ENCODE measurements at regions not wholly inside any gene's neighbourhood (a gene's known extent, or its start where the extent isn't known, plus 50 kb on each side); places are given as distances from the start of the nearest gene placed in this dataset.

GRCh38 chr14:97832776-97833175, 1035.6 kb downstream of the VRK1 start:
- DNase-seq (ENCODE audit: low read depth in 2 of 3, low spot score in 1 of 3): no peak

- no peak for DNase-seq (ENCODE audit: low read depth in 2 of 3, low spot score in 1 of 3)
Measured at GRCh38 chr14:97838986-97839385, 1041.8 kb downstream of the VRK1 start.

- no peak for DNase-seq (ENCODE audit: low read depth in 2 of 3, low spot score in 1 of 3)
Measured at GRCh38 chr14:97840159-97840558, 1043.0 kb downstream of the VRK1 start.

GRCh38 chr14:97841762-97842161, 1044.6 kb downstream of the VRK1 start:
- DNase-seq (ENCODE audit: low read depth in 2 of 3, low spot score in 1 of 3): no peak

GRCh38 chr14:97843066-97843465, 1045.9 kb downstream of the VRK1 start:
- no peak for DNase-seq (ENCODE audit: low read depth in 2 of 3, low spot score in 1 of 3)

GRCh38 chr14:97844042-97844441, 1046.9 kb downstream of the VRK1 start:
- no peak for DNase-seq (ENCODE audit: low read depth in 2 of 3, low spot score in 1 of 3)

- no peak for DNase-seq (ENCODE audit: low read depth in 2 of 3, low spot score in 1 of 3)
Measured at GRCh38 chr14:97846156-97846555, 1049.0 kb downstream of the VRK1 start.

GRCh38 chr14:97848317-97848980, 1051.3 kb downstream of the VRK1 start:
- DNase-seq (ENCODE audit: low read depth in 2 of 3, low spot score in 1 of 3): no peak

- DNase-seq (ENCODE audit: low read depth in 2 of 3, low spot score in 1 of 3): no peak
Measured at GRCh38 chr14:97850466-97850865, 1053.3 kb downstream of the VRK1 start.

GRCh38 chr14:97850886-97851285, 1053.7 kb downstream of the VRK1 start:
- no peak for DNase-seq (ENCODE audit: low read depth in 2 of 3, low spot score in 1 of 3)

GRCh38 chr14:97851428-97851995, 1054.3 kb downstream of the VRK1 start:
- no peak for DNase-seq (ENCODE audit: low read depth in 2 of 3, low spot score in 1 of 3)

GRCh38 chr14:97854918-97855317, 1057.7 kb downstream of the VRK1 start:
- no peak for DNase-seq (ENCODE audit: low read depth in 2 of 3, low spot score in 1 of 3)

- DNase-seq (ENCODE audit: low read depth in 2 of 3, low spot score in 1 of 3): no peak
Measured at GRCh38 chr14:97866195-97866594, 1069.0 kb downstream of the VRK1 start.

GRCh38 chr14:97866664-97867063, 1069.5 kb downstream of the VRK1 start:
- DNase-seq (ENCODE audit: low read depth in 2 of 3, low spot score in 1 of 3): no peak

- no peak for DNase-seq (ENCODE audit: low read depth in 2 of 3, low spot score in 1 of 3)
Measured at GRCh38 chr14:97873291-97873690, 1076.1 kb downstream of the VRK1 start.

- no peak for DNase-seq (ENCODE audit: low read depth in 2 of 3, low spot score in 1 of 3)
Measured at GRCh38 chr14:97874394-97874793, 1077.2 kb downstream of the VRK1 start.

- DNase-seq (ENCODE audit: low read depth in 2 of 3, low spot score in 1 of 3): no peak
Measured at GRCh38 chr14:97878206-97878605, 1081.0 kb downstream of the VRK1 start.

- no peak for DNase-seq (ENCODE audit: low read depth in 2 of 3, low spot score in 1 of 3)
Measured at GRCh38 chr14:97878727-97879126, 1081.5 kb downstream of the VRK1 start.

GRCh38 chr14:97887690-97888089, 1090.5 kb downstream of the VRK1 start:
- DNase-seq (ENCODE audit: low read depth in 2 of 3, low spot score in 1 of 3): no peak

GRCh38 chr14:97888331-97888730, 1091.1 kb downstream of the VRK1 start:
- DNase-seq (ENCODE audit: low read depth in 2 of 3, low spot score in 1 of 3): no peak

- no peak for DNase-seq (ENCODE audit: low read depth in 2 of 3, low spot score in 1 of 3)
Measured at GRCh38 chr14:97891515-97891914, 1094.3 kb downstream of the VRK1 start.

- DNase-seq (ENCODE audit: low read depth in 2 of 3, low spot score in 1 of 3): no peak
Measured at GRCh38 chr14:97894552-97894951, 1097.4 kb downstream of the VRK1 start.

GRCh38 chr14:97900196-97900854, 1103.1 kb downstream of the VRK1 start:
- no peak for DNase-seq (ENCODE audit: low read depth in 2 of 3, low spot score in 1 of 3)

Measured in stimulated activated CD4-positive, alpha-beta T cell treated with anti-CD3 and anti-CD28 coated beads, Interleukin-12 subunit alpha, Interleukin-12 subunit beta, amount 100 ng/mL, for 48 hours (primary cell).